Fibroblast of pulmonary artery (primary cell): ENCODE measurements at regions not wholly inside any gene's neighbourhood (a gene's known extent, or its start where the extent isn't known, plus 50 kb on each side); places are given as distances from the start of the nearest gene placed in this dataset.

Source experiments
- DNase-seq: peaks from one replicate; pipeline ENCODE4 v3.0.0-alpha.2; 2010; ENCODE audit warnings: low read depth
- H3K4me3 ChIP-seq: replicated peaks from 2 replicates; pipeline ENCODE4 v1.5.1; 2011; ENCODE audit warnings: low read depth, mild to moderate bottlenecking, control low read depth, low read length, moderate library complexity
- CTCF ChIP-seq: IDR thresholded peaks from 2 replicates; pipeline ENCODE4 v1.5.1; 2011; ENCODE audit warnings: mild to moderate bottlenecking, control low read depth, low read length, inconsistent platforms; ENCODE audit errors: missing control alignments

DNA sequence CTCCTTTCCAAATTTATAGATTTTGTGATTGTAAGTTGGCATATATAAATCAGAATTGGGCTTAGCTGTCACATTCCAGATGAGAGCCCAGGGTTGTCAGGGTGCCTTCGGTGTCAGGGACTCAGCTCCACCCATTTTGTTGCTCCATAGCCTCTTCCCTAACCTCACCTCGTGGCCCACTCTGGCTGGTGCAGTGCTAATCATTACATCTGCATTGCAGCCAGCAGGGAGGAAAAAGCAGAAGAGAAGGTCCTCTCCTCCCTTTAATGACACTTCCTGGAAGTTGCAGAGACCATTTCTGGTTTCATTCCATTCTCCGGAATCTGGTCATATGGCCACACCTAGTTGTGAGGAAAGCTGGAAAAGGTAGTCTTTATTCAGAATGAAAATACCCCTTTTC, 113.3 kb downstream of the CCT6B start:
- no peak for DNase-seq
- no peak for TF ChIP-seq CTCF
- no peak overlapping the region for H3K4me3 ChIP-seq

- no peak for DNase-seq
- TF ChIP-seq CTCF = no peak
- H3K4me3 ChIP-seq = no peak overlapping the region
Observed at GRCh38 chr17:34845296-34845695, 116.0 kb downstream of the CCT6B start.

DNA sequence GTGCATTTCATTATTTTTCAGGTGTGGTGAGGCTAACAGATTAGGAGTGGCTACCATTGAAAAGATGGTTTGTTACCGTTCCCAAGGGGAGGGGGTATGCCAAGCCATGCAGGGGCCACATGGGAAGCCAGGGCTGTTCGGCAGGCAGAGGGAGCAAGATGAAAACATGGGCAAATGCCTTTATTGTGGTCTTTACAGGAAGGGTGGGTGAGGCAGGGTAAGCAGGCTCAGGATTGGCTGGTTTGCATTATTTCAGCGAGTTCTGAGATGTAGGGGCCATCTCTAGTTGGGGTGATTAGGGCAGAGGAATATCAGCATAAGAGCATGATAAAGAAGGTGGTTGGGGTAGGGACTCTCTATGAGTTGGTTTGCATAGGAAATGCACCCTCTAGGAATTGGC, 117.6 kb downstream of the CCT6B start:
- no peak overlapping the region for H3K4me3 ChIP-seq
- no peak for DNase-seq
- no peak for TF ChIP-seq CTCF

- H3K4me3 ChIP-seq = no peak overlapping the region
- no peak for TF ChIP-seq CTCF
- DNase-seq = no peak
Observed at GRCh38 chr17:34842235-34842634, 119.0 kb downstream of the CCT6B start.

DNA sequence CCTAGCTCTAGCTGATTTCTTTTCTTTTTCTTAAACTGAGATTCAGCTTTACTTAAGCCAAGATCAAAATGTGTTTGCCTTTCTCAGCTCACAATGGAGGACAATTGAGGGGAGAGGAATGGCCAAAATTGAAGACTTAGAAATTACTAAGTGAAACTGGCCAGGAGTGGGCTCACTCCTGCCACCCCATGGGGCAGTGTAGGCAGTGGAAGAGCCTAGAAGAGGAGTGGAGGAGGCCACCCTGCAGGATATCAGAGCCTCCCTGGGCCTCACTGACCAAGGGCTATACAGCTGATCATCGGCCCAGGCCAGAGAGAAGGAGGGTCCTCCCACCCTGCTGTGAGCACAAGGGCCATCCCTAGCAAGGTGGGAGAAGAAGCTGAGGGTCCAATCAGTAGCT, 119.8 kb downstream of the CCT6B start:
- no peak for DNase-seq
- no peak overlapping the region for H3K4me3 ChIP-seq
- TF ChIP-seq CTCF = no peak

DNA sequence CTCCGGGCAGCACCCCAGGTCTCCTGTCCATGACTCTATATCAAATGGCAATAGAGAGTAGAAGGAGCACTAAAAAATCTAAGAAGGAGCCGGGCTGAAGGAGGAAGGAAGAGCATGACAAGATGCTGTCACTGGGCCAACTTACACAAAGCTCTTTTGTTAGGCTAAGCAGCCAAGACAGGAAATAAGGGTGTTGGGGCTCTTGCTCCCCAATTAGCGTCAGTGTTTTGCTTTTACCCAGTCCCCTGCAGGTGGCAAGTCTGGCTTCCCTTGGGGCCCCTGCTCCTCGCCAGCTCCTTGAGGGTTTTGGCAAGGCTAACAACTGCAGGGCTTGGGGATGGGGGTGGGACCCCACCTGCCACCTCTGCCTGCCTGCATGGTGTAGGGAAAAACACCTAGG, 120.5 kb downstream of the CCT6B start:
- no peak overlapping the region for H3K4me3 ChIP-seq
- TF ChIP-seq CTCF = no peak
- no peak for DNase-seq

DNA sequence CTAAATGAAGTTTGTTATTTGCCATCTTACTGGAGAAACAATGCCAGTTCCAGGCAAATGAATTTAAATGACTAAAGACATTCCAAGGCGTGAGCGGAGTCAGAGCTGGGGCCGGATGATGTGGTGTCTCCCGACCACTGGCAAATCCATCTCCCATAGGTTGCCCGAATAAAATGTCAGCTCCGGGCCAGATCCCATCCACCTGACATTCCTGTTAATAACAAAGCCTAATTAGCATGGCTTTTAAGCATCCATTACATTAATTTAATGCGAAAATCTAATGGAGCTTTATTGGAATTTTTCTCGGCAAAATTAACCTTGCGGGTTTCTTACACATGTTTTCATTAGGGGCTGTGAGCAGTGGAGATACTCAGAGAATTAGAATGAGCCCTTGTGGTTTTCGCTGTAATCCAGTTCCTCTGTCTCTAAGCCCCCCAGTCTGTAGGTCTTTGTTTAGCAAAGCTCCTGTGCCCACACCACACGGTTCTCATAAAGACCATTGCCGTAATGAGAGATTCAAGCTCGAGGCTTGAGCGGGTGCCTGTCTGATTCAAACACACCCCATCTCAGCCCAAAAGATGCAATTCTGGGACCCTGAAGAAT, 123.3 kb downstream of the CCT6B start:
- TF ChIP-seq CTCF = no peak
- no peak overlapping the region for H3K4me3 ChIP-seq
- DNase-seq = no peak
